Heart right ventricle (tissue), 16 donors: ENCODE measurements at regions not wholly inside any gene's neighbourhood (a gene's known extent, or its start where the extent isn't known, plus 50 kb on each side); places are given as distances from the start of the nearest gene placed in this dataset.

Experiments
- ATAC-seq, 8 donors: fragments of 200-7000 bp; cut with Tn5 transposase; one replicate each; pipeline ENCODE4 v1.9.1; 2020; ENCODE audit warnings: mild to moderate bottlenecking in 8 of 8, moderate library complexity in 8 of 8, moderate number of reproducible peaks in 1 of 8
- DNase-seq, 2 donors: peaks; one replicate each; pipeline ENCODE4 v3.0.0-alpha.2; 2020
- H3K27ac ChIP-seq, 10 donors: fragments of 200-600 bp; sonication (generic) in 2 of 10; one replicate each; pipeline versions ENCODE4 v1.5.0 to v1.8.0; 2020 to 2022; ENCODE audit warnings: mild to moderate bottlenecking in 3 of 10
- H3K27me3 ChIP-seq, 7 donors: fragments of 200-600 bp; one replicate each; pipeline ENCODE4 v1.8.0; 2021 to 2022; ENCODE audit warnings: mild to moderate bottlenecking in 2 of 7
- H3K36me3 ChIP-seq, 9 donors: fragments of 200-600 bp; sonication (generic) in 1 of 9; one replicate each; pipeline versions ENCODE4 v1.5.0 to v1.8.0; 2020 to 2022; ENCODE audit warnings: mild to moderate bottlenecking in 2 of 9
- H3K4me1 ChIP-seq, 9 donors: fragments of 200-600 bp; sonication (generic) in 1 of 9; one replicate each; pipeline versions ENCODE4 v1.5.0 to v1.8.0; 2020 to 2022; ENCODE audit warnings: mild to moderate bottlenecking in 4 of 9
- H3K4me3 ChIP-seq, 10 donors: fragments of 200-600 bp; sonication (generic) in 2 of 10; one replicate each; pipeline versions ENCODE4 v1.5.0 to v1.8.0; 2020 to 2022; ENCODE audit warnings: mild to moderate bottlenecking in 7 of 10, moderate library complexity in 2 of 10
- H3K9me3 ChIP-seq, 11 donors: fragments of 200-600 bp in 10 of 11; sonication (generic) in 2 of 11; one replicate each; pipeline versions ENCODE4 v1.5.0 to v1.8.0; 2013 to 2022; ENCODE audit warnings: mild to moderate bottlenecking in 2 of 11, control low read depth in 1 of 11, moderate library complexity in 1 of 11
- CTCF ChIP-seq, 9 donors: fragments of 200-600 bp; sonication (generic) in 2 of 9; IDR thresholded peaks; one replicate each; pipeline versions ENCODE4 v1.5.0 to v1.8.0; 2021 to 2022; ENCODE audit warnings: antibody characterized with exemption in 9 of 9, mild to moderate bottlenecking in 5 of 9, moderate library complexity in 1 of 9
- WGBS, 2 donors: extraction: QIAGEN DNeasy Blood & Tissue Kit; methylation state at CpG; one replicate each; pipeline ENCODE4 v1.1.7; 2013; ENCODE audit warnings: inconsistent platforms in 1 of 2; 5-methylcytosine and 5-hydroxymethylcytosine counted together
- intact Hi-C, 10 donors: fragments of 100-400 bp; cut with DNase I; formaldehyde crosslinking; loops; one replicate each; pipeline versions ENCODE4 v1.11.1 to v1.14.2; 2022
- donor health status: Arrhythmogenic right ventricular cardiomyopathy.
- donor health status: ischemic (EF 13 %, LVEDD 7.1; RV severe dilation, severe dysfunction).
- donor health status: healthy with polysubstance abuse.
- donor health status: DM: no; HTN: yes; CAD: no.
- donor health status: DM: no; HTN: no; CAD: no.
- donor health status: ischemic (EF 25% LVEDD 6.9; RV normal size, moderate dysfunction).
- donor health status: ischemic (EF 25% LVEDD 5.7; RV mildly dilated, moderate dysfunction).
- donor health status: healthy.
- donor health status: DM: yes; HTN: yes; CAD: no.
- donor health status: Ischemic cardiomyopathy.
- donor health status: ischemic (EF 35%, LVEDD 5.7; RV mildly dilated, moderate dysfunction).
- donor health status: nonischemic (EF 11% LVEDD 7.7; RV severe dilation, severe dysfunction).
- donor health status: DM: yes; HTN: yes; CAD: no.
- donor health status: PGD.
- donor health status: ischemic (EF 29% LVEDD 5.4; RV normal size, mild dysfunction).
- donor health status: nonischemic (EF 23%, LVEDD 6.1; RV moderate dilation, normal function).

DNA sequence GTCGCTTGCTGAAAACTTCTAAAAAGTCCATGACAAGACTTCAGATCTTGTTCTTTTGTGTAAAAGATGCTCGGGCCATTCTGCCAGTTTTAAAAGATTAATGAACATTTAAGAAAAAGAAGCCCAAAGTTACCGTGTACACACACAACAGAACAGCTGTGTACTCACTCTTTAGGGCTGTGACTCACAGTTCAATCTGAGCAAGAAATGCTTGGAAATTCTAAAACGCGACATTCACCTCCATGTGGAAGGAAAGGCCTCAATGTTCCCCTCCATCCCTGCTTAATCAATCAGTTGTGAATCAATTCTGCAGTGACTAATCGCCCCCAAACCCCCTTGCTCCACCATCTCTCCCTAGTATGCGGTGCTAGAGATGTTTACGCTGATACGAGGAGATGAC lies 609.9 kb upstream of the SALL1 start:
- Histone ChIP-seq H3K36me3 (no peaks in the 10 kb centered on the region), H3K4me1 (no peaks in the 10 kb centered on the region), H3K27me3 (peaks cover 0 to 55% (median 15%) of the 10 kb centered on the region in 7 donors), H3K27ac (no peak overlapping the region), H3K9me3 (no peaks in the 10 kb centered on the region), H3K4me3 (no peak overlapping the region)
- intact Hi-C loops = no loop called here
- WGBS, 2 donors = 82 to 85% methylated on average over 9 of the region's 9 CpGs
- no peak for DNase-seq
- no peak for TF ChIP-seq CTCF (IDR thresholded peaks at IDR 0.05)
- no peak for ATAC-seq

DNA sequence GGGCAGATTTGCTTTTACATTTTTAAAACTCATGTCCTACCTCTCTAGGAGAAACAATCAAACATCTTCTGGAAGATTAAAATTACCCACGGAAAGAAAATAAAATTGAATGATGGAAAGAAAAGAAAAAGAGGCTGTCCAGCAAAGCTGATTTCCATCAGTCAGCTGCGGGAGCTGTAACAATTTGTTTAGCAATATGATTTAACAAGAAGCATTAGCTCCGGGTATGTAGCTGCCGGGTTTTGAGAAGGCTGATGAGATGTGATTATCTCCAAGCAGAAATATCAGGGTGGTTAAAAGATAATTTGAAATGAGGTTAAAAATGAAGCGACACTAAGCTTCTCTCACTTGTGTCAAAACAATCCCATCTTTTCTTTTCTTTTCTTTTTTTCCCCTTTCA lies 608.9 kb upstream of the SALL1 start:
- Histone ChIP-seq H3K27ac (no peak overlapping the region), H3K9me3 (no peaks in the 10 kb centered on the region), H3K36me3 (no peaks in the 10 kb centered on the region), H3K27me3 (peaks cover 0 to 60% (median 14%) of the 10 kb centered on the region in 7 donors), H3K4me1 (no peaks in the 10 kb centered on the region), H3K4me3 (no peak overlapping the region)
- ATAC-seq = no peak
- 64 to 65% methylated on average over 5 of the region's 5 CpGs for WGBS, 2 donors
- DNase-seq = no peak
- intact Hi-C loops = loop anchor here in 1 of 10 donors (10.0 kb wide), 1 partner anchor 615 kb away; no protein-coding TSS in a partner anchor
- TF ChIP-seq CTCF (IDR thresholded peaks at IDR 0.05) = no peak

GRCh38 chr16:51759329-51759728 lies 608.3 kb upstream of the SALL1 start:
- Histone ChIP-seq H3K4me3 (no peak overlapping the region), H3K27ac (no peak overlapping the region), H3K27me3 (peaks cover 0 to 65% (median 14%) of the 10 kb centered on the region in 7 donors), H3K4me1 (no peaks in the 10 kb centered on the region), H3K36me3 (no peaks in the 10 kb centered on the region), H3K9me3 (no peaks in the 10 kb centered on the region)
- WGBS, 2 donors = 15 to 25% methylated on average over 4 of the region's 4 CpGs
- ATAC-seq (no peak), DNase-seq (no peak)
- TF ChIP-seq CTCF (IDR thresholded peaks at IDR 0.05) = no peak
- intact Hi-C loops = loop anchor here in 1 of 10 donors (10.0 kb wide), 1 partner anchor 615 kb away; no protein-coding TSS in a partner anchor

DNA sequence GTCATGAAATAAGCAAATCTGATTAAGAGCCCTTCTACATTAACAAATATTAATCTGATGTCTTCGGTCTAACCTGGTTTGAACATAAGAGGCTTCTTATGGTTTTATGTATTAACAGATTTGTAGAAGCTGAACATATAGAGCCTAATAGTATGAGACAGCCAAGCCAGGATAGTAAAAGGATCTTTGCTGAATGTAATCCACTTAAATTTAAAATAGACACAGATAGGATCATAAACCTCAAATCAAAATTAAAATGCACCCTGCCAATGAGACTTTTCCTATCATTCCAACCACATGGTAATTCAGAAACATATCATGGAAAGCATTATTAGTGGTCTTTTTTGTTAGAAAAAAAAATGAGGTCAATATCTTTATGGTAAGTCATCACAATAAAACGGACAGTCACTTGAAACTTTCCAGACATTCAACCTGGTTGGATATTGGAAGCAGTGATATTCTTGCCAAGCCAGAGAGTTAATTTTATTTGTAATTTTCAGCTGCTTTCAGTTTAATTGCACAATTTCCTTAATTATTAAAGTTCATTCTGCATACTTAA lies 606.9 kb upstream of the SALL1 start:
- Histone ChIP-seq H3K4me1 (no peaks in the 10 kb centered on the region), H3K9me3 (no peaks in the 10 kb centered on the region), H3K36me3 (no peaks in the 10 kb centered on the region), H3K4me3 (no peak overlapping the region), H3K27ac (no peak overlapping the region), H3K27me3 (peaks cover 0 to 54% (median 19%) of the 10 kb centered on the region in 7 donors)
- DNase-seq (no peak), ATAC-seq (no peak)
- intact Hi-C loops = loop anchor here in 1 of 10 donors (10.0 kb wide), 1 partner anchor 613 kb away; no protein-coding TSS in a partner anchor
- WGBS, 2 donors = 82 to 84% methylated on average over 2 of the region's 2 CpGs
- no peak for TF ChIP-seq CTCF (IDR thresholded peaks at IDR 0.05)
